ENCODE measurements at regions not wholly inside any gene's neighbourhood (a gene's known extent, or its start where the extent isn't known, plus 50 kb on each side); places are given as distances from the start of the nearest gene placed in this dataset.
"Not testable (repeated sequence)": the region's sequence is repeated elsewhere in the genome, so short reads cannot be mapped to it uniquely, and the experiment has no call there.

DNA sequence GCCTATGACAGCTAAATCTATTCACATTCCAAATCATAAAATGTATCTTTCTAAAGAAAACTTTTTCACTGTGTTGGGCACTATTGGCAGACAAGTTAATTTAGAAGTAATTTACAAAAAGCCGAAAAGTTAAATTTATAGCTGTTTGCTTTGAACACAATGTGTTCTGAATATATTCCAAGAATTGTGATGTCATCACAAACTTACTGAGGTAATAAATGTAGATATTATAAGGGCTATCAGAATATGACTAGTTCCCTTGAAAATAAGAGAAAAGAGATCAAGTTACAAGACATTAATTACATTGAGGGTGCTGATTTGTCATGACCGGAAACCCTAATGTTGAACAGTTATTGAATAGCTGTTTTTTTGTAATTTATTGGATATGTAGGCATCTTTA, 153.9 kb upstream of the SCN7A start:
- in situ Hi-C loops (cut with HindIII; ENCODE audit: low sequenced_read_pairs), result no loop called here

DNA sequence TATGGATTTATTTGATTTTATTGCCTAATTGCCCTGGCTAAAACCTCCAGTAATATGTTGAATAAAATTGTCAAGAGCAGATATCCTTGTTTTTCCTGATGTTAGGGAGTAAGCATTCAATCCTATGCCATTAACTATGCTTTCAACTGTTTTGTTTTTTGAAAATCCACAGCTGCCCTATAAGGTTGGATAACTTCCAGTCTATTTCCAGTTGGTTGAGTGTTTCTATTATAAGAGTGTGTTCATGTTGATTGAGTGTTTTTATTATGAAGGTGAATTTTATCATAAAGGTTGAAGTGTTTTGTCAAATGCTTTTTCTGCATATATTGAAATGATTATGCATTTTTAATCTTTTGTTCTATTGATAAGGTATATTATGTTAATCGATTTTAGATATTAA, 149.9 kb upstream of the SCN7A start:
- in situ Hi-C loops (cut with HindIII; ENCODE audit: low sequenced_read_pairs), result no loop called here

DNA sequence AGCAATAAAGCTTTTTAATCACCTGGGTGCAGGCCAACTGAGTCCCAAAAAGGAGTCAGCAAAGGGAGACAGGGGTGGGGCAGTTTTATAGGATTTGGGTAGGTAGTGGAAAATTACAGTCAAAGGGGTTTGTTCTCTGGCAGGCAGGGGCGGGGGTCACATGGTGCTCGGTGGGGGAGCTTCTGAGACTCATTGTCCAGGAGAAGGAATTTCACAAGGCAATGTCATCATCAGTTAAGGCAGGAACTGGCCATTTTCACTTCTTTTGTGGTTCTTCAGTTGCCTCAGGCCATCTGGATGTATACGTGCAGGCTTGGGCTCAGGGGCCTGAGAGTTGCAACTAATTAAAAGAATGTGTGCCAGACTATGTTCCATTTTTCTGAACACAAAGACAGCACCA, 147.5 kb upstream of the SCN7A start:
- in situ Hi-C loops (cut with HindIII; ENCODE audit: low sequenced_read_pairs), result not testable (repeated sequence)

DNA sequence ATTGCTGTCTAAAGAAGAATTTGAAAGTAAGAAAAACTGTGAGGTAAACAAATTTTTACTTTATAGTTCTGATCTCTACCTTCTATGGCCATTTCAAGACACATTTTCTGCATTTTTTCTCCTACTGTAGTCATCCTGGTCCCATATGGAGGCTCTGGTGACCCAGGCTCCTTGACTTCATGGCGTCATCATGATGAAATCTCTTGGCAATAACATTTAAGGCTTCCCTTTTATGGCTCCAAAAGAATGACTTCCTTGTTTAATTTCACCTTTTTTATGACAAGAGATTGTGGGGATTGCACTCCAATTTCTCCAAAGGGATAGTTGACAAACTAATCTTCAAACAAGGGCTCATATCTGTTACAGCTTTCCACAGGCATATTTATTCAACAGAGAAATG, 143.0 kb upstream of the SCN7A start:
- in situ Hi-C loops (cut with HindIII; ENCODE audit: low sequenced_read_pairs), result no loop called here

DNA sequence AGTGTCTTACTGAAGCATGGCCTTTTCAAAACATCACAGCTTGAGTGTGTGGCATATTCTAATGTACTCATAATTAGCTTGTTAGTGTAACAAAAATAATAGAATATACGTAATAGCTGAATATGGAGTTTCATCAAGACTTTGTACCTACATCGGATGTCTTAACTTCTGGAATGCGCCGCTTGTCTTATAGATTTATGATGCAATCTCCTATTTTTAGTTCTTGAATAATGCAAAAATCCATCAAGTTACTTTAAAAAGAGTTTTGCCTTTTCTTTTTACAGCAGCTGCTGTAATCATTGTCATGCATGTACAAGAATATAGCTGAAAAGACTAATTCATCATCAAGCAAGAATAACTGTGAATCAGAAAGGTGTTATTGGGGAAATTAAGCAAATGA, 140.7 kb upstream of the SCN7A start:
- in situ Hi-C loops (cut with HindIII; ENCODE audit: low sequenced_read_pairs), result no loop called here

DNA sequence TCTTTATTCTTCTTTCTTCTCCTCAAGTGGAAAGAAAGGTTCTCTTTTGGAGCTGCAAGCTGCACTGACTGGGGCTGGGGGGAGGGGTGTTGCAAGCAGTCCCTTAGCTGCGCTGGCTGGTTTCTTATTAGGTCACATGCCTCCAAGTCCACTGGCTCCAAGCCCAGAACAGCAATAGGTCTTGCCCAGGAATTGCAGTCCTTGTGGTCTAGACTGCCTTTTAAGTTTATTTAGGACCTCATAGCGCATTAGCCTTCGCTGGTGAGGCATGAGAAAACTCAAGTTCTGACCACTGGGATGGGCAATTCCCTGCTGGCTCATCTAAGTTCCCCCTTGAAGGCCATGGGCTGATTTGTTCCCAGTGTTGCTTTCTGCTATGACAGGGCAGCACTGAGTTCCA, 138.6 kb upstream of the SCN7A start:
- in situ Hi-C loops (cut with HindIII; ENCODE audit: low sequenced_read_pairs), result no loop called here

DNA sequence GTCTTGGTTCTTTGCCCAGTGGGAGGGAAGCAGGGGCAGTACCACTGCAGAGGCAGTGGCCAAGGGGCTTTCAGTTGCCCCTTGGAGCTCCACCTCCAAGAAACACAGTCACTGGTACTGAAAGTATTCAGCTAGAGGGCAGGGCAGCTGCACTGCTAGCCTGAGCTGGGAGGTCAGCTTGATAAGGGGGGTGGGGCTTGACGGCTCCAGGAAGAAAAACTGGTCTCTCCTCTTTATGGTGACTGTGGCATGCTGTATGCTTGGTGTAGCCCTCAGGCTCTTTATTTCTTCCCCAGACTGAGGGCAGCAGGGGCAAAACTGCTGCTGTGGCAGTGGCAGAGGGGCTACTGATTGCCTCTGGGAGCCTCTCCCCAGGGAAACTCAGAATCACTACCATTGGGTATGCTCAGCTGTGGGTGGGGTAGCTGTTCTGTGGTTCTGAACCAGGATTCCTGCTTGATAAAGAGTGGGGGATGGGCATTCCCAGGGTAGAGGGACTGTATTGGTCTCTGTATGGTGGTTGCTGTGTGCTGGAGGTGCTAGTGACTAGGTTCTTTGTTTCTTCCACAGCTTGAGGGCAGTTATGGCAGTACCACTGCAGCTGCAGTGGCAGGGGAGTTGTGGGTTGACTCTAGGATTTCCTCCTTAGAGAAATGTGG, 134.6 kb upstream of the SCN7A start:
- in situ Hi-C loops (cut with HindIII; ENCODE audit: low sequenced_read_pairs), result no loop called here

DNA sequence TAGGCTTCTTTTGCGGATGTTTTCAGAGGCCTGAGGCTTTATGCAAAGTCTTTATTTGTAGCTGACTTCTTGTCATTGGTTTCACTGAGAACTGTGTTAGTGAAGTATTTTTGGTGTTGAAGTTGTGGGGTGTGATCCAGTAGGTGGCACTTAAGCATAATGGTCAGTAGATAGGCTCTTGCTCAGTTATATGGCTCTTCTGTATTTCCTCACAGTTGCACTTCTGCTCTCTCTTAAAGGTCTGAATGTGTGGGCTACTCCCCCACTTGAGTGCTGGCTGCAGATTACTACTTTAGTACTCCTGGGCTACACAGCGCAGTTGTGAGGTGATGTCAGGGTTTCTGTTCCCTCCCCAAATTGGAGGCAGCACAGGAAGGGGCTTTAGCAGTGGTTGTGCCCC, 133.8 kb upstream of the SCN7A start:
- in situ Hi-C loops (cut with HindIII; ENCODE audit: low sequenced_read_pairs), result no loop called here

DNA sequence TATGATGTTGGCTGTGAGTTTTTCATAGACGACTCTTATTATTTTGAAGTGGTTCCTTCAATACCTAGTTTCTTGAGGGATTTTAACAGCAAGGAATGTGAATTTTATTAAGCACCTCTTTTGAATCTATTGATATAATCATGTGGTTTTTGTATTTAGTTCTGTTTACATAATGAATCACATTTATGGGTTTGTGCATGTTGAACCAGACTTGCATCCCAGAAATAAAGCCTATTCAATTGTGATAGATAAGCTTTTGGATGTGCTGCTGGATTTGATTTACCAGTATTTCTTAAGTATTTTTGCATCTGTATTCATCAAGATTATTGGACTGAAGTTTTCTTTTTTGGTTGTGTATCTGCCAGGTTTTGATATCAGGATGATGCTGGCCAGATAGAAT, 131.6 kb upstream of the SCN7A start:
- in situ Hi-C loops (cut with HindIII; ENCODE audit: low sequenced_read_pairs), result no loop called here

DNA sequence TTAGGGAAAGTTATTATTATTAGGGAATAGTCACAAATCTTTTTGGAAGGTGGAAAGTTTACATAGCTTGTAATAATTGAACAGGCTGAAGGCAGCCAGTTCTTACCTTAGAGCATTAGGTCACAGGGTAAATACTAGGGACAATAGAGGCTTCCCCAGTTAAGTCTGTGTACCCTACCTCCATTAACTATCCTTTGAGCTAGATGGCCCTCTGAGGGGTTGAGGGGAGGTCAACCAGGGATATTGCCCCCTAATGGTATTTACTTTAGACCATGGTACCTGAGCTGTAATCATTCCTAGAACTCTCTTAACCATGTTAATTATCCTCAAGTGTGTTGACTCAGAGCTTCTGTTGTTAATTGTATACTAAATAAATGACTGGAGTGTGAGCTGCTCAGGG, 120.5 kb upstream of the SCN7A start:
- in situ Hi-C loops (cut with HindIII; ENCODE audit: low sequenced_read_pairs), result no loop called here

DNA sequence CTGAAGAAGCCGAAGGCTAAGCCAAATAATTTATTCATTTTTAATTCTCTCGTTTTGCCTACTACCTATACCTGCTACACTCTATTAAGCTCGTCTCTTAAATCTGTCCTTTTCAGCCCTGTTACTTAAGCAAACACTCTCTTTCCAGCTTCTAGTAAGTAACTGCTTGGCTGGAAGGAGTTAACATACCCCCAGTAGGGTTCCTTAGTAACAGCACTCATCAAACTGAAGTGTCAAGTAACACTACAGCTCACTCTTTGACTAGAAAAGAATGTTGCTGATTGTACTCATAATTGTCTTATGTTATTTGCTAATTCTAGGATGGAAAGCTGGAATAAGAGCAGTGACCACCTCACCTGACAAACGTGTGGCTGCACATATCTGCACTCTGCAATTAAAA, 120.0 kb upstream of the SCN7A start:
- in situ Hi-C loops (cut with HindIII; ENCODE audit: low sequenced_read_pairs), result no loop called here

DNA sequence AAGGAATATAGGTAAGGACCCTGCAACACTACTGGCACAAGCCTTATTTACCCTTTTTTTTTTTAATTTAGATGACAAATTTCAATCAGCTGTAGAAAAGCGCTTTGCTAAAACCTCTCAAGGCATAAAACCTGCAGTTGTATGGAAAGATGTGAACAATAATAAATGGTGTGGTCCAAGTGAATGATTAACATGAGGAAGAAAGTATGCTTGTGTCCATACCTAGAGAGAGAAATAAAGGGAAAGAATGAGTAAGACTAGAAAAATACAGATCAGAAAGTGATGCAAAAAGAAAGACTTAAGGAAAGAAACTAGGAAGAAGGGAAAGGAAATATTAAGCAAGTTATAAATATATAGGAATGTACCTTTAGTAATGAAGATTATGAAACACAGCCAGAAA, 119.2 kb upstream of the SCN7A start:
- in situ Hi-C loops (cut with HindIII; ENCODE audit: low sequenced_read_pairs), result no loop called here

DNA sequence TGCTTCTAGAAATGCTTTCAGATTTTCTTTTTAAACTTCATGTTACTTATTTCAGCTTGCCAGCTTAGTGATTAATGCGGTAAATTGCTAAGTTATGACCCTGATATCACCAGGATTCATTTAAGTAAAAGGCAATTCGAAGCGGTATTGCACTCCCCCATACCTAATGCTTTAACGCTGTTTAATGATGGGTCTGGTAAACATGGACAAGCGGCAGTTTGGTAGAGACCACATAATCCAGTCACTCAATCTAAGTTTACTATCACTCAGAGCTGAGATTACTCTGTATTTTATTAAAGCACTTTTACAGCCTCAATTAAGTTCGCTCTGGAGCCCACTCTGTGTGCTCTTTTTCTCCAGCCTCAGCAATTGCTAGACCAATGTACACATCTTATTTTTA, 118.2 kb upstream of the SCN7A start:
- in situ Hi-C loops (cut with HindIII; ENCODE audit: low sequenced_read_pairs), result no loop called here

DNA sequence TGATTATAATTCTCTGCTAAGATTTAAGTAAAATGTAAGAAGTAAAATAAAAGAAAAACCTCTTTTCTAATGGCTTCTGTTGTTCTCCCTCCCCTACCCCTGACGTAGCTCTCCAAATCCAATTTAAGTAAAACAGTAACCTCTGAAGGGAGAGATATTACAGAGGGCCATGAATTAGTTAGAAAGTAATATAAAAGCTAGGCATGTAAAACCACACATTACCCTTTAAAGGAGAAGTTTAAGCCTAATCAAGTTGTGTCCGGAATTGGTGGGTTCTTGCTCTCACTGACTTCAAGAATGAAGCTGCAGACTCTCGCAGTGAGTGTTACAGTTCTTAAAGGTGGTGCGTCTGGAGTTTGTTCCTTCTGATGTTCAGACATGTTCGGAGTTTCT, 116.9 kb upstream of the SCN7A start:
- in situ Hi-C loops (cut with HindIII; ENCODE audit: low sequenced_read_pairs), result no loop called here

DNA sequence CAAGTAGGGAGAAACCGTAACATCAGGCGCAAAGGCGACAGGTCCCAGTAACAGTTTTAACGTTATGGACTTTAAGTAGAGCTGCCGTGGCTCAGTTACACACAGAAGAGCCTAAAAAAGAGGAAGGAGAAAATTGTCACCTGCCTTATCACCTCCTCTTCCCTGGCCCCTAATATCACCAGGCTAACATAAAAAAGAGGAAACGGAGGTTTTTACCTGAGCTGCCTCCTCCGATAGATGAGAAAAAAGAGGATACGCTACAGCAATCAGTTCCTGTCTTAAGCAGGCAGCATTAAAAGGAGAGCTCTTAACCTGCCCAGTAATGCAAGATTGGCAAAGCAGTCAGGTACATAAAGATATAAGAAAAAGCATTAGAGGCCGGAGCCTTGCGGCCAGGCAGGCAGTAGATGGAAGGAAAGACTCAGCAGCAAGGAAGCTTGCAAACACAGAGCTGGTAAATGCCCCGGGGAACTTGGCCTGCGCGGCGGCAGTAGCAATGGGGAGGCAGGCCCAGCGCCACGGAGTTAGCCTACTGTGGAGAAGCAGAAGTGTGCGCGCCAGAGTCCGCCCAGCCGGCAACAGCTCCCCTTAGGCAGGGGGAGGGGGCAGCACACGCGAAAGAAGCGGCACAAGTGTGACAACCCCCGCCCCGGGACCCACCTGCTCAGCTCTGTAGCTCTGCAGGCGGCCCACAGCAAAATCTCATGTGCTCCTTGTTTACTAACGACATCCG, 116.3 kb upstream of the SCN7A start:
- in situ Hi-C loops (cut with HindIII; ENCODE audit: low sequenced_read_pairs), result no loop called here

DNA sequence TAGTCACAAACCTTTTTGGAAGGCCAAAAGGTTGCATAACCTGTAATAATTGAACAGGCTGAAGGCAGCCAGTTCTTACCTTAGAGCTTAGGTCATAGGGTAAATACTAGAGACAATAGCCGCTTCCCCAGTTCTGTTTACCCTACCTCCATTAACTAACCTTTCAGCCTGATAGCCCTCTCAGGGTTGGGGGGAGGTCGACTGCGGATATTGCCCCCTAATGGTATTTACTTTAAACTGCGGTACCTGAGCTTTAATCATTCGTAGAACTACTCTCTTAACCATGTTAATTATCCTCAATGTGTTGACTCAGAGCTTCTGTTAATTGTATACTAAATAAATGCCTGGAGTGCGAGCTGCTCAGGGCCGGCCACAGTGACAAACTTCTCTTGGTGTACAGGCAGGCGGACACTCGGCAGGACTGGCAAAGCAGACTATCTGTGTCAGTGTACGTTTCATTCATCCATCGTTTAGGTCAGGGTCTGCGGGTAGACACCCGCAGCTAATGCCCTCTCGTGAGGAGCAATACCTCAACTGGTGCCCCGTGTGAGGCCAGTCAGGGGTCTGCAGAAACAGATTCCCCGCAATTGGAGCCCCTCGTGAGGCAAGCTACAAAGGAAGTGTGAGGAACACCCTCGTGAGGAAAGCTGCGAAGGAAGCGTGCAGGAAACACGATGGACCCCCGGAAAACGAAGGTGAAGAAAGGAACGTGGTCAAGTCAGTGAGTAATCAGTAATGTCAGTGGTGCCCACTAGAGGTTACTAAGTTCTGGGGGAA, 115.3 kb upstream of the SCN7A start:
- in situ Hi-C loops (cut with HindIII; ENCODE audit: low sequenced_read_pairs), result no loop called here

DNA sequence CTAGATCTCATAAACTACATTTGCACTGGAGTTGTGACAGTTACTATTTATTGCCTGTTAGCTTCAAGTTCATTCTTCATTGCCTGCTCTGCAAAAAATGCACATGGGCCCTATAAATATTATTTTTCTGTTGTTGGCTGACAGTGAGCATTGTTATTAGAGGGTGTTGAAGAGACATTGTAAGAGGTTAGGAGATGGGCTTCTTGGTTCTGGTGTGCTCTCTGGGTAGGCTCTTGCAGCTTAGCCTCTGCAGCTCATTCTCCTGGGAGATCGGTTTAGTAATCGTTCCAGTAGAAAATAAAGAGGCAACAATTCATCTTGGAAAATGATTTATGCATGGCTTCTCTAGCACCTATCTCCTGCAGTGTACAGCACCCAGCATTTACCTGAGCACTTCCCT, 113.8 kb upstream of the SCN7A start:
- in situ Hi-C loops (cut with HindIII; ENCODE audit: low sequenced_read_pairs), result no loop called here

DNA sequence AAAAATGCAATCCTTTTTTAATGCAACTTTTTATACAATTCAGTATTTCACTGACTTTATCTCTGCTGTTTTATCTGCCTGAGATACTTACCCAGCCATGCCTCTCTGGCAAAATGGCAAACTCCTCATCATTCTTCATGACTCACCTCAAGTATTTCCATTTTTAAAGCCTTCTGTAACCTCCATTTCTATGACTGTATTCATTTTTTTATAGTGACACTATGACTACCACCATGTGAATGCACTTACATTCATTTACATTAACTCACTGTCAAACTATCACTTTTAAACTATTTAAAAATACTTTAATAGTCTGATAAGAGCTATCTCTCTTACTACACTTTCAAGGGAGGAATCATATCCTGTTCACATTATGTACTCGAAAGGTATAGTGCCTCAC, 99.4 kb upstream of the SCN7A start:
- in situ Hi-C loops (cut with HindIII; ENCODE audit: low sequenced_read_pairs), result no loop called here

DNA sequence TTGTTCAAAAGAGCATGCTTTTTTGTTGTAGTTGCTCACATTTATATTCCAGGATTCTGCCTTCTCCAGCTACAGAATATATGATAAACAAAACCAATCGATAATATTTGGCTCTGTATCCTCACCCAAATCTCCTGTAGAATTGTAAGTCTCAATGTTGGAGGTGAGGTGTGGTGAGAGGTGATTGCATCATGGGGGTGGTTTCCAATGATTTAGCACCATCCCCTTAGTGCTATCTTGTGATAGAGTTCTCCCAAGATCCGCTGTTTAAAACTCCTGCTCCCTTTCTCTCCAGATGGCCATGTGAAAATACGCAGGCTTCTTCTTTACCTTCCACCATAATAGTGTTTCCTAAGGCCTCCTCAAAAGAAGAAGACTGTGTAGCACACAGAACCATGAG, 98.7 kb upstream of the SCN7A start:
- in situ Hi-C loops (cut with HindIII; ENCODE audit: low sequenced_read_pairs), result no loop called here

DNA sequence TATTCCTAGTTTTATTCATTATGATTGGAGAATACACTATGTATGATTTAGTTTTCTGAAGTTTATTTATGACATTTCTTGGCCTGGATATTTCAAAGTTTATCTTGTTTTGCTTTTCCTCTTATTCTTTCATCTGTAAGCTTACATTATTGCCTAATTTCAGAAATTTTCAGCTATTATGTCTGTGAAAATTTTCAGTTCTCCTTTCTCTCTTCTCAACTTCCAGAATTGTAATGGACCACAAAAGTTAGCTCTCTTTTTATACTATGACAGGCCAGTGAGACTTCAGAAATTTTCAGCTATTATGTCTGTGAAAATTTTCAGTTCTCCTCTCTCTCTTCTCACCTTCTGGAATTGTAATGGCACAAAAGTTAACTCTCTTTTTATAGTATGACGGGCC, 97.2 kb upstream of the SCN7A start:
- in situ Hi-C loops (cut with HindIII; ENCODE audit: low sequenced_read_pairs), result no loop called here

DNA sequence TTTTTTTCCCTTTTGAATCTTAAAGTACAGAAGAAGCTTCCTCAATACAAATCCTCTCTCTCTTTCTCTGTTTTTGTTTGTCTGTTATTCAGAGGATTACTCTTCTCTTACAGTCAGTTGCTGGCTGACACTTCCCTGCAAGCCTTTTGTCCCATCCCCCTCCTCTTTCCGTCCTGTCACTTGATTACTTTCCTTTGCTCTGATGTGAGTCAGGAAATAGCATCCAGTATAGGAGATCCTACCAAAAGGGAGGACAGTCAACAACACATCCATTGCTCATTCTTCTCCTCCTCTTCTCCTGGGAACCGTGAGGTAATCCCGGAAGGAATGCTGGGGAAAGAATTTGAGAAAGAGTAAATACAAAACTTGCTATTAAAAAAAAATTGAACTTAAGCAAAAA, 79.3 kb upstream of the SCN7A start:
- in situ Hi-C loops (cut with HindIII; ENCODE audit: low sequenced_read_pairs), result no loop called here

DNA sequence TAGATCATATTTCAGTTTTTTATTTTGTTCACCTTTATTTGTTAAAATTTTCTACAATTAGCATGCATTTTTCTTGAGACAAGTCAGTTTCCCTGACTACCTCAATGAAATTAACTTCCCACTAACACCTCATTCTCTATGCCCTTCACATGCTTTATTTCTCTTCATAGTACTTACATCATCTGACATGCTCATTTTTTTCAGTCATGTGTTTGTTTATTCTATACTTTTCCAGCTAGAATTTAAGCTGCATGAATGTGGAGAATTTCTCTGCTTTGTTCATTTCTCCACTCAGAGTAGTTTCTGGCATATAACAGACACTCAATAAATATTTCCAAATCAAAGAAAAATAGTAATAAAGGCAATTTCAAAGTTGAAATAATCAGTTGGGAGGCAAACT, 78.9 kb upstream of the SCN7A start:
- in situ Hi-C loops (cut with HindIII; ENCODE audit: low sequenced_read_pairs), result no loop called here

Measured in endothelial cell of hepatic sinusoid (primary cell).